ENCODE measurements at regions not wholly inside any gene's neighbourhood (a gene's known extent, or its start where the extent isn't known, plus 50 kb on each side); places are given as distances from the start of the nearest gene placed in this dataset.

GRCh38 chr9:19564396-19565061, 155.7 kb downstream of the ACER2 start:
- TF ChIP-seq CTCF (IDR thresholded peaks at IDR 0.05): no peak
- no peak for TF ChIP-seq EP300 (IDR thresholded peaks at IDR 0.05)

Data from sigmoid colon (tissue), 4 donors.